ENCODE measurements at regions not wholly inside any gene's neighbourhood (a gene's known extent, or its start where the extent isn't known, plus 50 kb on each side); places are given as distances from the start of the nearest gene placed in this dataset.

DNA sequence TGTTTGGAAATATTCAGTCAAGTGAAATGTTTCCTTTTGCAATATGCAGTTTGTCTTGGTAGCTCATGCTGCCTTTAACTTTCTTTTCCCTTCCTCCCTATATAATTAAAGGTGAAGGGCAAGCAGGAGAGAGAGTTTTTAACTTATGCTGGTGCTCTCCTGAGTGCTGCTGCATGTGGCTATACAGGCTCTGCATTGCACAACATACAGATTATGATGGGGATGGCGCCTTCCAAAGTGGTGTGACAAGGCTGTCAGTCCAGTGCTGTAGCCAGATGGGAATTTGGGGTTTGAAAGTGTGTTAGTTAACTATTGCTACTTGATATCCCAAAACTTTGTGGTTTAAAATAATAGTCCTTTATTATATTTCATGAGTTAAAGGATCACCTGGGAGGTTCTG lies 199.0 kb downstream of the ATP23 start:
- no peak for DNase-seq

DNA sequence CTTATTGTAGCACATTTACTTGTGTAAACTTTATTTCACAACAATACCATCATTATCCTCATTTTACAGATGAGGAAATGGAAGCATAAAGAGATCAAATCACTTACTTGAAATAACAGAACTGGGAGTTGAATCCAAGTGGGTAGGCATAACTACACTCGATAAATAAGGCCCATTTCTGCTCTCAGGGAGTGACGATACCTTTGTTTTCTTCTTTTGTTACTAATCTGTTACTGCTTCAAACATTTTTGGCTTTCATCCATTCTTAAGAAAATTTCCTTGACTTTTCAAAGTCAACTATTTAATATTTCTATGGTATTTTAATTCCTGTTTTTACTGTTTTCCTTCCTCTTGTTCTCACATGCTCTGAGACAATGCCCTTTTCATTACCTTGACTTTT lies 201.6 kb downstream of the ATP23 start:
- DNase-seq = no peak

DNA sequence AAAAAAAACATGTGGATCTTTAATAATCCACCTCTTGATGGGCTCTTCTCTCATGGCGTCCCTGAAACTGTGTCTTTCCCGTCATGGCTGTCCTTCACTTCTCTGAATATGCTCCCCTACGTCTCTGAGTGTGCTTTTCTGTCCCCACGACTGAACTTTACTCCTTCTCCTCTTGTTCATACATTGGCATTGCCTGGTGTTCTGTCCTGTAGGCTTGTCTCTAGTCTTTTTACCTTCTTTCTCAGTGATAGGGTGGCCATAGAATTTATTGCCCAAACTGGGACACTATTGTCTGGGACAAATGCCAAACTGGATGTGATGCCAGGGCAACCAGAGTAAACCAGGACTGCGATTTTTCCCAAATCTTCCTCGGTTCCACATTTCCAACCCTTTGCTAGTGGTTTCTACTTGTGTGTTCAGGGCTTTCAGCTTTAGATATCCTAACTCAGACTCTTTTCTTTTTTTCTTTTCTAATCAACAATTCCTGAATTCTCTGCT lies 202.2 kb downstream of the ATP23 start:
- DNase-seq = no peak

DNA sequence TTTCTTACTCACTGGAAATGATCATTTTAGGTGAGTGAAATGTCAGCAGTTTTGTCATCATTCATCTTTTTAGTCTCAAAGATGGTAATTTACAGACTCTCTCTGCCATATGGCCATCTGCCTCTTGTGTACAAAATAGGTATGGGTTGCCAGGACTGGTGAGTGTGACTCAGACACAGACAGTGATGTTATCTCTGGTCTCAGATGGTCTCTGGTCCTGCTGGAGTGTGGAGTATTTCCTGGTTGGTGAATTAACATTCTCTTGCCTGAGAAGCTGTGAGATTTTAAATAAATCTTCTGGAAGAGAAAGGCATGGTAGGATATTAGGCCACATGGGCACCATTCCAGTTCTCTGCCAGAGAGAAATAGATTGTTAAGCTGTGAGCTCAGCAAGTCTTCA lies 207.0 kb downstream of the ATP23 start:
- DNase-seq = peak in 1 of 2 experiments; percentile 54

DNA sequence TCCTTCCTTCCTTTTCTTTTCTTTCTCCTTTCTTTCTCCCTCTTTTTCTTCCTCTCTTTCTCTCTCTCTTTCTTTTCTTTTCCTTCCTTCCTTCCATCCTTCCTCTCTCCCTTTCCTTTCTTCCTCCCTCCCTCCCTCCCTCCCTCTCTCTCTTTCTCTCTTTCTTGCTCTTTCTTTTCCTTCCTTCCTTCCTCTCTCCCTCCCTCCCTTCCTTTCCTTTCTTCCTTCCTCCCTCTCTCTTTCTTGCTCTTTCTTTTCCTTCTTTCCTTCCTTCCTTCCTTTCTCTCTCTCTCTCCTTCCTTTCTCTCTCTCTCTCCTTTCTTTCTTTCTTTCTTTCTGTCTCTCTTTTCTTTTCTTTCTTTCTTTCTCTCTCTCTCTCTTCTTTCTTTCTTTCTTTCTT lies 207.6 kb downstream of the ATP23 start:
- DNase-seq = no peak

DNA sequence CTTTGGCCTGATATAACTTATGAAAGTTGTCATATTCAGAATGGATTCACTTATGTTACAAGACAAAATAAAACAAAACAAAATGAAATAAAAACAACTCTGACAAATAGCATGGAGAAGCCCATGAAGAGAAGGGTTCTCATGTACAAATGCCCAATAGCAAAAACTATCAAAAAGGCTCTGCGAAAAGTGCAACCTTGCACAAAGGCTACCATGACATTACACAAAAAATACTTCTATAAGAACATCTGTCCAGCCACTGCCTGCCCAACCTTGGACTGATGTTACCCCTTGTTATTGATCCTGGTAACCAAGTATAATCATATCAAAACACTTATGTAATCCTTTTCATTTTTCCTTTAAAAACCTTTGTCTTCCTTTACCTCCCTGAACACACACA lies 213.0 kb downstream of the ATP23 start:
- DNase-seq = no peak

DNA sequence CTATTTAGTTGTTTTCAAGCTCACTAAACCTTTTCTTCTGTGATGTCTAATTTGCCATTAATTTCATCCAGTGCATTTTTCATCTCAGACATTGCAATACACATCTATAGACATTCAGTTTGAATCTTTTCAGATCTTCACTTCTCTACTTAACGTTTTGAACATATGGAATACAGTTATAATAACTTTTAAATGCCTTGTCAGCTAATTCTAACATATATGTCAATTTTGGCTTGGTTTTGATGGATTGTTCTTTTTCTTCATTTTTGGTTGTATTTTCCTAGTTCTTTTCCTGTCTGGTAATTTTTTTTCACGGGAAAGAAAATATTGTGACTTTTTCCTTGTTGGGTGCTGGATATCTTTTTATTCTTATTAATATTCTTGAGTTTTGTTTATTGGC lies 215.3 kb downstream of the ATP23 start:
- no peak for DNase-seq

DNA sequence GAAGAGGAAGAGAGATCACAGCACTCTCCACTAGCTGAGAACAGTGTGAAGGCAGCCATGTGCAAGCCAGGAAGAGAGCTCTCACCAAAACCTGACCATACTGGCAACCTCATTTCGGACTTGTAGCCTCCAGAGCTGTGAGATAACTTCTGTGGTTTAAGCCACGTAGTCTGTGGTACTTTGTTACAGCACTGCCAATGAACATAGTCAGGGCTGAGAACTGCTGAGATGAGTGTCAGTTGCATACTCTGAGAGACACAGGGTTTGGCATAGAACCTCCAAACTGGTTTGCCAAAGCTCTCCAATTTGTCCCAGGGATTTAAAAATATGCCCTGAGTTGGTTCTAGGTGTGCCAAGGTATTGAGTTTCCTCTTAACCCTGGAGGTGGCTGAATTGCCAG lies 218.6 kb downstream of the ATP23 start:
- DNase-seq = no peak

DNA sequence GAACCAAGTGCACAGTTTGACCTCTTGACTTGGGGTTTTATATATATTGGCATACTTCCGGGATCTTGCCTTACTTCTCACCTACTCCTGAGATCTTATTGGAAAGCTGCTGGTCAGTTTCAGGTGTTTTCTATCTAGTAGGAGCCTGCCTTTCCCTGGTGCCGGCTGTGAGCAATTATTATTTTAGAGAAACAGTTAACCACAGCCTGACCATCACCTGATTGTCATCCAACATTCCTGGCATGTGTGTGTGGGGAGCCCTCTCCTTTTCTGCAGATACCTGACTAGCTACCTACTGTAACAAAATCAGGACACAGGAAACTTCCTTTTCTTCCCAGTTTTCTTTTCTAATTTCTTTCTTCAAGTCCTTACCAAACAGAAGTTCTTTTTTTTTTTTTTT lies 220.4 kb downstream of the ATP23 start:
- no peak for DNase-seq

DNA sequence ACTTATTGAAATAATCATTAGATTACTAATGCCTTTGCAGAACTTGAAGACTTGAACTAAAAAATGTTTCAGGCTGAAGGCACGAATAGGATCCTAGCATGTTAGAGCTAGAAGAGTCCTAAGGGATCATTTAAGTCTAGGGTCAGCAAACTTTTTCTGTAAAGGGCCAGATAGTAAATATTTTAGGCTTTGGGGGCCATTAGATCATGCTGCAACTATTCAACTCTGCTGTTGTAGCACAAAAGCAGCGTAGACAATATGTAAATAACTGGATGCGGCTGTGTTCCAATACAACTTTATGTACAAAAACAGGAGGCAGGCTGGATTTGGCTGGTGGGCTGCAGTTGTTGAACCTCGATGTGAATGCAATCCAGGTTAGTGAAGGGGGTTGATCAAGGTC lies 221.7 kb downstream of the ATP23 start:
- no peak for DNase-seq

DNA sequence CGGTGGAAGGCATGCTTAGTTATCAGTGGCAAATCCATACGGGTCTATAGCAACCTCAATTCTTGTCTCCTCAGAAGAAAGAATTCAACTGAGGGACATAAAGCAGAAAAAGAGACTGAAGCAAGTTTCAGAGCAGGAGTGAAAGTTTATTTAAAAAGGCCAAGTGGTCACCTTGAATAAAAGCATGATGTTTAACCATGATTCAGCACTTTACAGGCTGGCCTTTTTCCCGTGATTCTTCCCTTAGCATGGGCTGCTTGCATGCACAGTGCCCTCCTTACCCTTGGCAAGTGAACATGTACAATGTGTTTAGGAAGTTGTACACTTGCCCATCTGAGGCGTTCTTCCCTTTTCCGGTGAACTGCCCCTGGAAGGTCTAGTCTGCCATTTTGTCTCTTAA lies 225.3 kb downstream of the ATP23 start:
- DNase-seq = no peak

DNA sequence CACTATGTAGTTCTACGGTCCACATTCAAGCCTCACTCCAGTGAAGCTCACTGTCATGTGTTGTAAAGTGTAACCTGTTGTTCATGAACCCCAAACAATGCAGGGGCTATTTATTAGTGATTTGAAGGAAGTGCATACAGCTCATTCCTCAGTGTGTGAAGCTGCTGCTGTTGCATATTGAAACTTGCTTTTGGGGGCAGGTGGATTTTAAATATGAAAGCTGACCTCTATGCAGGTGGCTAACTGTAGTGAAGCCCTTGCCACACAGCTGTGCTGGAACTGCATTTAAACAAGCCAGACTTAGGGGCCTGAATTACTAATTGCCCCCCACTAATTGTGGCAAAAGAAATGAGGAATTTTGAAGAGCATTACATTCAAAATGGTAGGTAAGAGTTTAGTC lies 226.3 kb downstream of the ATP23 start:
- DNase-seq = no peak

DNA sequence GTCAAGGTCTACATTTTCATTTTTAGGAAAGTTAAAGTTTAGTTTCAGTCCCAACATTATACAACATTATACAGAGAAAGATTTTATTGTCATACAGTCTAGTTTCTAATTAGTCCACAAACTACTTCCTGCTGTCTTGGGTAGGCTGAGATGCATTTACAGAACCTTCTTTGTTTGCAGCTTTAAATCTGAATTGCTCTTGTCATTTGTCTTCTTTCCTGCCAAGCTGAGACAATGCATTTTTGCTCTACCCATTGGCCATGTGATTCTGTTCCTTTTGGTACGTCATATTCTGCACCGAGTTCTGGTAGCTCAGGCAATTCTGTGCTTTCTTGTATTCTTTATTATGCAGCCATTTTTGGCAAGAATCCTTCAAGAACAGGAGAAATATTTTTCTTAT lies 228.5 kb downstream of the ATP23 start:
- no peak for DNase-seq

DNA sequence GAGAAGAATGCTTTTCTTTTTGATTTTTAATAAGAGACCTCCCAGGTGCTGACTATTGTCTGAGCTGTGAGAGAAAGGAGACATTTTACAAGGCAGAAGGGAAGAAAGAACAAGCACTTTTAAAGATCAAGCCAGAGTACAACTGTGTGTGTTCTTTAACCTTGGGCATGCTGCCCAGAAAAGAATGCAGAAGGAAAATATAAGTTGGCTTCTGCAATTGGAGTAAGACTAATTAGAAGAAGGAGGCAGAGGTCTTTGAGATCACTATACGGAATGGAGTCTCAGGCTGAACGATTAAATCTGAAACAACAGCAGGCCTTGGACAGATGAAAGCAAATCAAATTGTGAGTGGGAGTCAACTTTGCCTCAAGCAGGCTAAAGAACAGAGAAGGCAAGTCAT lies 230.5 kb downstream of the ATP23 start:
- no peak for DNase-seq

DNA sequence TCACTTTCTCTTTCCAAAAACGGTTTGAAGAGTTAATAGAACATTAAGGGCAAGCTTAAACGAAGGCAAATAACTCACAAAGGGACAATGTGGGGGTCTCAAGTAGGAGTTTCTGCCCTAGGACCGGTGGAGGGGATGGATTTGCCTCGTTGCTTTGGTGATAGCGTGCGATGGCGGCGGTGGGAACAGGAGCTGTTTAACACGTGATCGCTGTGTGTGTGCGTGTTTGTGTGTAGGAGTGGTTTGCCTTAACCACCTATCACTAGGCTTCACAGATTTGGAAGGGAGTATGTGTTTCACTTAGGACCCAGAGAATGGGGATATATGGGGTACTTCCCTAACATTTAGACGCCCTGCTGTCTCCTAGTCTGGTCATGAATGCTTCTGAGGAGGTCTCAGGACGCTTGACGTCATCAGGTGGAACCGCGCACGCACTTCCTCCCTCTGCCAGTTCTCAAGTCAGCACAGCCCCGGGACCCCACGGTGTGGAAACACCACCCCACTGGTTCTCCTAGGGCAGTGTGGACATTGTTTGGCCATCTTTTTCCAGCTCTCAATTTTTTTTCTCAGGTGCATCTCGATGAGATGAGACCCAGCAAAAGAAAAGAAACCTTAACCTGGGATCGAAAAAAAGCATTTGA lies 231.2 kb downstream of the ATP23 start:
- no peak for DNase-seq

DNA sequence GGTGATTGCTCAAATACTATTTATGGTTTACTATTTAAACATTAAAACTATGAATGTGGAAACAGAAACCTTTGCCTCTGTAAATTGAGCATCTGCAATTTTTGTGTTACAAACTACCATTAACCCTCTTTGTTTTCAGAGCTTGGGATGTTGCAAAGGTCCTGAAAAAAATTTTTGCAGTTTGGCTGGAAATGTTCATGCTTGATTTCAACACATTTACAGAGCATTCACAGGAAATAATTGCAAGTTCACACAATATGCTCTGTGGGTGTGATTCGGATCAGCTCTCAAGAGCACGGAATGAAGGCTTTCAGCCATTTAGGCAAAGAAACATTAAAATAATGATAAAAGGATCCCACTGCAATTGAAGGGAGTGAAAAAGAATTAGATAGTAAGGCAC lies 232.9 kb downstream of the ATP23 start:
- DNase-seq = no peak

DNA sequence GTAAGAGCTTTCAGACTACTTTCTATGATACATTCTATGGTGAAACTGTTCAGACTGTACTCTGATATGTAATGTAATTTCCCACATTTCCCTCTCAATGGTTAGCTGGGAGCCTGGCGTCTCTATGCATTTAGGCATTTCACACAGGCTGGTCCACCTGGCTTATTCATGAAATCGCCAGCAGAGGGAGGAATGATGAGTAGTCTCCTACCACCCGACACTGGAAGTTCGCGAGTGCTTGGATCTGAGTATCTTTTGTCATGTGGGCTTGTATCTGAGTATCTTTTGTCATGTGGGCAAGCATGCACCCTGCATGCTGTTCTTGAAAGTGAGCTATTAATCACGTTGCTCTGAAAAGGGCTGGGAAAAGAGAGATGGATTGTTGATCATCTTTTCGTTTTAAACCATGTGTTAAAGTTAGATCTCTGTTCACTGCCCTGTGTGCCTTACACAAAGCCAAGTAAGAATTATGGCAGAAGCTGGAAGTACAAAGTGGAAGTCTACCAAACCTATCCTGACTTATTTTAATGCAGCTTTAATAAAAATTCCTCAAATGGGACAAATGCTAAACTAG lies 235.0 kb downstream of the ATP23 start:
- peak in 1 of 2 experiments; percentile 41 for DNase-seq

DNA sequence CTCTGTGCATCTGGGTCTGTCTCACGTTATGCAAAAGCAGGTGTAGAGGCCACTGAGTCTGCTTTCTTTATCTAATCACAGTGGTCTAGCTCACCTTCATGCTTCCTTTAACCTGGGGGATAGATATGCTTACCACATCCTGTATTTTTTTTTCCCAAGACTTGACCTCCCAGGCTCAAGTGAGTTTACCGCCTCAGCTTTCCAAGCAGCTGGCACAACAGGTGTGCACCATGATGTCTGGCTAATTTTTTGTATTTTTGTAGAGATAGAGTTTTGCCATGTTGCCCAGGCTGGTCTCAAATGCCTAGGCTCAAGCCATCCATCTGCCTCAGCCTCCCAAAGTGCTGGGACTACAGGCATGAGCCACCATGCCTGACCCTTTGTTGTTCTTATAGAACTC lies 236.0 kb downstream of the ATP23 start:
- peak in 1 of 2 experiments; percentile 34 for DNase-seq

DNA sequence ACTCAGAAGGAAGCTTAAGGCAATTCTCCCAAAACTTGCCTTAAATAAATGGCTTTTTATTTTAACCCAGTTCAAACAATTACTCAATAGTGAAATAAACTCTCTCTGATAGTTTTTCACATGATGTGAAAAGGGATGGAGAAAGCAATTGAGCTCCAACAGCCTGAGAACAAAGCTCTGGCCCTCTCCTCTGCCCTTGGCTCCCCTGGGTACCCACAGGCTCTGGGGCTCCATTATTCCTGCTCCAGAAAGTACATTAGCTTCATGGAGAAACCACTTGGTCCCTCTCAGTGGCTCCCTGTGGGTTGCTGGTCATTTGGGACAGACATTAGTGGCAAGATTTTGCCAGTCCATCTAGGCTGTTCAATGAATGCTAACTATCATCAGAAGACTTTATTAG lies 242.8 kb downstream of the ATP23 start:
- DNase-seq = no peak

DNA sequence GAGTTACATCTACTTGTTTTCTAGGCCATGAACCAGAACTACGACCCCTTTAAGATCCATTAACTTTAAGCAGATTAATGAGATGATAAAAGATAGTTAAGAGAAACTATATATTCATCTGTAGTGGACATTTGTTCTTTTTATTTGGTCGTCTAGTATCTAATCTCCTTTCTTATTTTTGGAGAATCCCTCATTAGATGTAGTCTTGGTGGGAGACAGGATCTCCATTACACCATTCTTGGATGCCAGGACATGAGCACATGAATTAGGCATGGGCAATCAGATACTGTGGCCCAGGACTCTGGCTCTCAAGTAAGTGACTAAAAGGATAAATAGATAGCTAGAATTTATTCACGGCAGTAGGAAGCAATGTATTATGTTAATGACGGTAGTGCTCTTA lies 245.0 kb downstream of the ATP23 start:
- DNase-seq = no peak

DNA sequence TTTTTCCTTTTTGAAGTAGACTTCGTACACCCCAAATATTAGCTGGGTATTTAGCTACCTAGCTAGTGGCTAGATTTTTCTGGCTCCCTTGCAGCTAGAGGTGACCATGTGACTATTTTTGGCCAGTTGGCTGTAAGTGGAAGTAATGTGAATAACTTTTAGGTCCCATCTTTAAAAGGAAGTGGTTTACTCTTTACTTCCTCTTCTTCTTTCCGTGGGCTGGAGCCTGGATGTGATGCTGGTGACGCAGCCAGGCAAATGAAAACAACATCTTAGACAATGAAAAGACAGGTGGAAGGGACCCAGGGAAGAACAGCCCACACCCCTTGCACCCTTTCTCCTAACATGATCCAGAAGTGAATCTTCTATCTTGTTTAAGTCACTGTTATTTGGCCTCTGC lies 245.5 kb downstream of the ATP23 start:
- DNase-seq = no peak

DNA sequence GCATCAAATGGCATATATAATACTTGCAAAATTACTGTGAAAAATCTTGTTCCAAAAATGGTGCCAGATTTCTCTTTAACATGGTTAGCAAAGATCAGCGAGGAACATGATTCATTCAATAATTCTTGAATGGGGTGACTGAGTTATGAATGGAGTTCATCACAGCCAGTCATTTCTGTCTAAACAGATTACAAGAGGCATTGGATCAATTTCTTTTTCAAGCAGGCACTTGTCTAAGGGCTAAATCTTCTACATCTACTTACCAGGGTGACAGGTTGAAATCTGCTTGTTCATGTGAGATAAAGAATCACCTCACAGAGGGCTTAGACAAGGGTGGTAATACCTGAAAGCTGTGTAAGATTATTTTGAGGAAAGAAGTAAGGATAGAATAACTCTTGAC lies 247.7 kb downstream of the ATP23 start:
- peak in 1 of 2 experiments; percentile 29 for DNase-seq

DNA sequence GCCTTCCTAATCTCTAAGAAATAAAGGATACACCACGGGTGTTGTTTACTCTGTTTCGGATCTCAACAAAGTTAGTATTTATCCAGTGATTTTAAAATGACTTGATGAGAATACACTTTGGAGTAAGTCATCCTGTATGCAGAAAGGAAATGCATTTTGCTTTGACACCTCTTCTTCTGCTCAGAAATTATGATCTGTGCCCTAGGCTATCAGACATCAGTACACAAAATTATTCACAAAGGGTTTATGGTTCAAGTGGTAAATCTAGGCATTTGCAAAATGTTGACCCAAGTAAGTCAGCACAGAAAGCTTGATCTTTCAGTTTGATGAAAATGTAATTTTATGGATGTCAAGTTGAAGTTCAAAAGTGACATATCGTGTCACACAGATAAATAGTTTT lies 248.5 kb downstream of the ATP23 start:
- DNase-seq = no peak

DNA sequence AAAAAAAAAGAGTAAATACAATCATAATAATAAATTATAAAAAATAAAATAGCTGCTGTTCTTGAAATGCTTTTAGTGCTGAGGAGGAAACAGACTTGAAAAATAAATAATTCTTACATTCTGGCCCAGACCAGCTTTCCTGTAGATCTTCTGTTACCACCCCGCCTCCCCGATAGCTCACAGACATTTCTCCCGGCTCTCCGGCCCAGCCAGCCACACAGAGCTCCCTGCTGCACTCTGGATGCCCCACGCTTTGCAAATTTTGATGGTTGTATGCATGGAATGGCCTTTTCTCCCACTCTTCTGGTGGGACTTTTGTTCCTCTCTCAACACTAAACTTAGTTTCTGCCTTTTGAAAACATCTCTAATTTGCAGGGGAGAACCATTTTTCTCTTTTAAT lies 249.3 kb downstream of the ATP23 start:
- DNase-seq = no peak

DNA sequence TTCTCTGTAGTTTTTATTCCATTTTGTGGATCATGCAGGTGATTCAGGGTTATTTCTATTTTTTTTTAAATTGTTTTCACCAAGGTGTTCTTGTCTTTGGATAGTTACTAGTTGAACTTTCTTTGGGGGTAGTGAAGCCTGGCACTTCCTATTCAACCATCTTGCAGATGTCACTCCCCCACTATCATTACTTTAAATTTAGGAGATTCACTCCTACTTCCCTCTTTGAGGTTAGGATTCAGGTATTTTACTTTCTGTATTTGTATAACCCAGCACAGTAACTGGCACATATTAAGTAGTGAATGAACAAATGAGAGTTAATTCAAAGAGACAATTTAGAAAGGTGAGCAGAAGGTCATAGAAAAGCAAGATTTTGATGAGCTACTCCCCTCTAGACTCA lies 255.6 kb downstream of the ATP23 start:
- no peak for DNase-seq
